SIG-M5 treated with dmso at 0.1 percent for 504 hours (cell line): ENCODE measurements at regions not wholly inside any gene's neighbourhood (a gene's known extent, or its start where the extent isn't known, plus 50 kb on each side); places are given as distances from the start of the nearest gene placed in this dataset.

Source experiments
- DNase-seq: peaks from one replicate; lab custom pipeline; 2025; ENCODE audit not compliant: unreplicated experiment; lab: John Stamatoyannopoulos, UW

- no peak for DNase-seq
Measured at GRCh38 chr1:195458365-195458764, 1149.9 kb downstream of the KCNT2 start.

DNA sequence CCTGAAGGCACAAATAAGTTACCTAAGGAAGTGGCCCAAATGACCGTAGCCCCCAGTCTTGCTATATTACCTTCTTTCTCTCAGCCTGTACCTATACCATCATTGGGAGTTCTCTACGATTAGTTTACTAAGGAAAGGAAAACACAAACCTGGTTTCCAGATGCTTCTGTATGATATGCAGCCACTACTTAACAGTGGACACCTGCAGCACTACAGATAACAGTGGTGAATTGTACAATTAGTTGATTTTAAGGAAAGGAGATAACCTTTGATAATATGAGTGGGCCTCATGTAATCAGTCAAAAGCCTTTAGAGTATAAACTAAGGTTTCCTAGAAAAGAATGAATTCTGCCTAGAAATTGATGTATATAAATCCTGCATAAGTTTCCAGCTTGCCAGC lies 1157.4 kb downstream of the KCNT2 start:
- no peak for DNase-seq

DNA sequence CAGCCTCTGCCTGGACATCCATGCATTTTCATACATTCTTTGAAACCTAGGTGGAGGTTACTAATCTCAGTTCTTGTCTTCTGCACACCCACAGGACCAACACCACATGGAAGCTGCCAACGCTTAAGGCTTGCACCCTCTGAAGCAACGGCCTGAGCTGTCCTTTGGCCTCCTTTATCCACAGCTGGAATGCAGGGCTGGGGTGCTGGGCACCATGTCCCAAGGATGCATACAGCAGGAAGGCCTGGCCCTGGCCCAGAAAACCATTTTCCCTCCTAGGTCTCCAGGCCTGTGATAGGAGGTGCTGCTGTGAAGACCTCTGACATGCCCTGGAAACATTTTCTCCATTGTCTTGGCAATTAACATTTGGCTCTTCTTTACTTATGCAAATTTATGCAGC lies 1168.6 kb downstream of the KCNT2 start:
- DNase-seq: no peak

DNA sequence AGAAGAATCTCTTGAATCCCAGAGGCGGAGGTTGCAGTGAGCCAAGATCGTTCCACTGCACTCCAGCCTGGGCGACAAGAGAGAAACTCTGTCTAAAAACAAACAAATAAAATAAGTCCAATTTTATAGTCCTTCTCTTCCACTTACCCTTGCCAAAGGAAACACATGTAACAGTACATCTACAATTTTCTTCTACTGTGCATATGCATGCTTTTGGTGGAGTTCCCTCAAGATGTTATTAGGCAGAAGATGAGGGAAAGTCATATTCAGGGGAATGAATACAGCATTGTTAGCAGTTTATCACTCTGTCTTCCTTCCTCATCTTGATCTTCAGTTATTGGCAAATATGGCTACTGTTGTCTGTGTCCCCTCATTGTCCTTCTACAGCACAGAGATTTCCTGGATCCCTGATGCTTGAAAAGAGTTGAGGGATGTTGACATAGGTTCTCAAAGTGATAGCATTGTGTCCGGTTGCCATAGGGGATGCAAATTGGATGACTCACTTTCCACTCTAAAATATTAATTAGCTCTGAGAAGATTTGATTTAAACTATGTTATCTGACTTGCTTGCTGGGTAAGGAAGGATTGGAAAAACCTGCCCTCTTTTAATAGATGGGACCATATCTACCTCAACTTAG lies 1173.6 kb downstream of the KCNT2 start:
- DNase-seq: no peak

DNA sequence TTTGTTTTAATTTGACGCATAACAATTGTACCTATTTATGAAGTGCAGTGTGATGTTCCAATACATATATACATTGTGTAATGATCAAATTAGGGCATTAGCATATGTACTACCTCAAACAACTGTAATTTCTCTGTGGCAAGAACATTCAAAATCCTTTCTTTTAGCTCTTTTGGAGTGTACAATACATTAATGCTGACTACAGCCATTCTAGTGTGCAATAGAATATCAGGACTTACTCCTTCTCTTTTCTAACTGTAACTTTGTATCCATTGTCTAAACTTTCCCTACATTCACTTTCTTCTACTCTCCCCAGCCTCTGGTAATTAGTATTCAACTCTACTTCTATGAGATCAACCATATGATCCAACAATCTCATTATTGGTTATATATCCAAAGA lies 1177.4 kb downstream of the KCNT2 start:
- DNase-seq: no peak

DNA sequence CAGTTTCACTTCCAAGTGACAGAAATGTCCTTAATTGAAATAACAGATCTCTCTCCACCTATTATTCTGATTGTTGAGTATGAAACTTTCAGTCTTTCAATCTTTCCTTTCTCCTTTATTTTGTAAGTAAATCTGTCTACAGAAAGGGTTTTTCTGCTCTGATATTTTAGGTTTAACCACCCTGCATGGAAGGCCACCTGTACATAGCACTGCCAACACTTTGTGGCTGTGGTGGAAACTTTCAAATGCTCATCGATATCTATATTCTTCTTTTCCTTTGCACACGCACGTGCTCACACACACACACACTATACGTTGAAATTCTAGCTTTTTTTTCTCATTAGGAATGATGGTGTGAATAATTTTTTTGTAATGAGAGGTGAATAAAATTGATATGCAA lies 1179.3 kb downstream of the KCNT2 start:
- no peak for DNase-seq

- DNase-seq: no peak
Measured at GRCh38 chr1:195415584-195415983, 1192.7 kb downstream of the KCNT2 start.

DNA sequence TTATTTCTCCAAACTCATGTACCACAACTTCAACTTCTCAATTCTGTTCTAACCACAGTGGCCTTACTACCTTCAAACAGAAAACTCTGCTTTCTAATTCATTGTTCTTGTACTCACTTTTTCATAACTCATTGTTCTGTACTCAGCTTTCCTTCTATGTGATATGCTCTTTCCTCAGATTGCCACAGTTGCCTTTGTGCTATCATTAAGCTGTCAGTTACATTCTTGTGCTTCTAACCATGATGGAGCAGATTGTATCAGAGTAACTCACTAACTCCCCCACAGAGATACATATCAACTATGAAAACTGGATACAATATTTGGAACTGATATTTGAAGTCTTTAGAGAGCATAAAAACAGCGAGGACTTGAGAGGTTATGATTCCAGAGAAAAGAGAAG lies 1213.7 kb downstream of the KCNT2 start:
- DNase-seq: no peak

GRCh38 chr1:195376190-195376589 lies 1232.0 kb downstream of the KCNT2 start:
- no peak for DNase-seq

DNA sequence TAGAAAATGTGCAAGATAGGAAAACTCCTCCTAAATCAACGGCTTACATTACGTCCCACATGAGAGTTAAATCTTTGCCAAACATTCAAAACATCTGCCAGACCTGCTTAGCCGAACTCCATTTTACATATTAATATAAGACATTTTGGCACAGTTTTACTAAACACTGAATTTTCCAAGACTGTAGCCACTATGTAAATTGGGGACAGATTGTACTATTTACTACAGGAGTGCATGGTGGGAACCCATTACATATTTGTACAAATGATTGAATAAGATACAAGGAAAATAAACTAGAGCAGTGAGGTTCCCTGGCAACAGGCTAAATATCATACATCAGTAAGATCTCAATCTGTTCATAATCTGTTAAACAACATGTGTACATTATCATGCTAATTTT lies 1234.4 kb downstream of the KCNT2 start:
- no peak for DNase-seq

DNA sequence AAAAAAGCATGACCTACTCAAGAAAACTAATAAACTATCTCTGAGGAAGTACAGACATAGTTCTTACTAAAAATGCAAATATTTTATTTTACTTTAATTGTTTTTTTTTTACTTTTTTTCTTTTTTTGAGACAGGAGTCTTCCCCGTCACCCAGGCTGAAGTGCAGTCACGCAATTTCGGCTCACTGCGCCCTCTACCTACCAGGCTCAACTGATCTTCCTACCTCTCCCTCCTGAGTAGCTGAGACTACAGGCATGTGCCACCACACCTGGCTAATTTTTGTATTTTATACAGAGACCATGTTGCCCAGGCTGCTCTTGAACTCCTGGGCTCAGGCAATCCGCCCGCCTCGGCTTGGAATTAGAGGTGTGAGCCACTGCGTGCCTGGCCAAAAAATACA lies 1263.1 kb downstream of the KCNT2 start:
- DNase-seq: no peak

- no peak for DNase-seq
Measured at GRCh38 chr1:195337646-195338045, 1270.6 kb downstream of the KCNT2 start.

GRCh38 chr1:195336812-195337211 lies 1271.4 kb downstream of the KCNT2 start:
- DNase-seq: no peak

- DNase-seq: no peak
Measured at GRCh38 chr1:195335541-195335940, 1272.7 kb downstream of the KCNT2 start.

- no peak for DNase-seq
Measured at GRCh38 chr1:195332102-195332501, 1276.1 kb downstream of the KCNT2 start.

GRCh38 chr1:195328681-195329080 lies 1279.6 kb downstream of the KCNT2 start:
- no peak for DNase-seq

GRCh38 chr1:195328102-195328501 lies 1280.1 kb downstream of the KCNT2 start:
- DNase-seq: no peak

- no peak for DNase-seq
Measured at GRCh38 chr1:195327361-195327760, 1280.9 kb downstream of the KCNT2 start.

- DNase-seq: no peak
Measured at GRCh38 chr1:195326325-195326724, 1281.9 kb downstream of the KCNT2 start.

DNA sequence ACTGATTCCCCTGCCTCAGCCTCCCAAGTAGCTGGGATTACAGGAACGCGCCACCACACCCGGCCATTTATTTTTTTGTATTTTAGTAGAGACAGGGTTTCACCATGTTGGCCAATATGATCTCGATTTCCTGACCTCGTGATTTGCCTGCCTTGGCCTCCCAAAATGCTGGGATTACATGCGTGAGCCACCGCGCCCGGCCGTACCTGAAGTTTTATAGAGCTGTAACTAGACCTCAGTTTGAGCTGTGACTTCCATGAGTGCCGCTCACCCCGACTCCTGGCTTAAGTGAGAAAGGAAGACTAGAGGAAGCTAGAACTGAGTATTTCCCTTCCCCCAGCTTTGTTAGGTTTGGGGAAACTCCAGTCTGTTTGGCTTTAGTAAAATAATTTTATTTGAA lies 1283.1 kb downstream of the KCNT2 start:
- no peak for DNase-seq

- no peak for DNase-seq
Measured at GRCh38 chr1:195306281-195306680, 1302.0 kb downstream of the KCNT2 start.

DNA sequence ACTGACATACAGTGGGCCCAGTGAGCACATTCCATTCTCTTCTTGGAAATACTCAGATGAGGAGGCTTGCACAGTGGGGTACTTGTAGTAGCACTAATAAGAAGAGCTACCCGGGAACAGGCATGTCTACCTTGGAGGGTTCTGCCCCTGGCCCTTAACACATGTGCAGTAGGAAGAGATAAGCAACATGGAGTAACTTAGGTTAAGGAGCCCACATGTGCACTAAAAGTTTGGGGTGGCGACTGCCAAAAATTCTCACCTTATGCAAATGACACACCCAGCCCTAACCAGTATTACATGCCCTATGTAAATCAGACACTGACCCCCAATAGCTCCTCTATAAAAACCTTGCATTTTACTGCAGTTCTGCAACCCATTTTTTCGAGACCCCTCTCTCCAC lies 1313.3 kb downstream of the KCNT2 start:
- no peak for DNase-seq

DNA sequence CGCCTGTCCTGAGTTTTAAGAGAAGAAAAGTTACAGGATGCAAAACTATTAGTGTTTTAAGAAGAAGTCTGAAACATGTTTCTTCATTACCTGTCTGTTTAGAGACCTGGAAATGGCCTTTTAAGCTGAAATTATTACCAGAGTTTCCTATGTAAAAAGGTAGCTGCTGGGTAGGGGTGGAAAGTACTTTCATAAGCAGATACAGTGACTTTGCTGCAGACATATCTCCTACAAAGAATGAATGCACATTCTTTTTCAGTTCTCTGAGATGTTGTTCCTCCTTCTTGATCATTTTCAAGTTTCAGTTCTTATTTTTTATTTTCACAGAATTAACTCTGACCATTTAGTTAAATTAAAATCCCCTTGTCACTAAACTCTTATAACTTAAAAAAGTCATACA lies 1329.6 kb downstream of the KCNT2 start:
- DNase-seq: peak; percentile 12

DNA sequence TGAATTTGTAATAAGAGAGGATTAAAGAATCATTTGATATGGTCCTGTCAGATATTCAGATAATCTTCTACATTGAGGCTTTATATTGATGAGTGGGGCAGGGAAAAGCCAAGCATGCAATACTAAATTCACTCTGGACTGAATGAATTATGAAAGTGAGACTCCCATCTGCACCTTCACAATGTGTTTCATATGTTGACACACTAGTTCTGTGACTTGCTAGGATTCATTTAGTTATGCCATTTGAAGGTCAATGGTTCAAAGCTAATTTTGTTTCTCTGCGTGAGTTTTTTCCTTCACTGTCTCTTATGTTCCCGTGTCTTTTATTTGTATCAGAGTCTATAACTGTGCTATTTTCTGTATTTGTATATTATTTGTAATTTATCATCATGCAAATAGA lies 1332.5 kb downstream of the KCNT2 start:
- no peak for DNase-seq
